Activated effector memory CD4-positive, alpha-beta T cell treated with Interleukin-2 at 50 U/mL for 16 hours (primary cell): ENCODE measurements at regions not wholly inside any gene's neighbourhood (a gene's known extent, or its start where the extent isn't known, plus 50 kb on each side); places are given as distances from the start of the nearest gene placed in this dataset.

Experiments
- DNase-seq: peaks from one replicate; pipeline ENCODE4 v3.0.0-alpha.2; 2020

GRCh38 chr10:129035052-129035827 is 431.8 kb upstream of the MGMT start:
- DNase-seq, result peak; percentile 28

GRCh38 chr10:129038522-129038921 is 428.5 kb upstream of the MGMT start:
- DNase-seq, result no peak

- DNase-seq, result no peak
Observed at GRCh38 chr10:129039406-129040370, 427.4 kb upstream of the MGMT start.

GRCh38 chr10:129040377-129040776 is 426.7 kb upstream of the MGMT start:
- DNase-seq, result no peak

- no peak for DNase-seq
Observed at GRCh38 chr10:129041916-129042315, 425.1 kb upstream of the MGMT start.

- no peak for DNase-seq
Observed at GRCh38 chr10:129042776-129043595, 424.1 kb upstream of the MGMT start.

- DNase-seq, result no peak
Observed at GRCh38 chr10:129043691-129044090, 423.4 kb upstream of the MGMT start.

- no peak for DNase-seq
Observed at GRCh38 chr10:129045599-129045998, 421.4 kb upstream of the MGMT start.

GRCh38 chr10:129046065-129046681 is 420.9 kb upstream of the MGMT start:
- no peak for DNase-seq

- no peak for DNase-seq
Observed at GRCh38 chr10:129046962-129047361, 420.1 kb upstream of the MGMT start.

- no peak for DNase-seq
Observed at GRCh38 chr10:129047600-129047999, 419.4 kb upstream of the MGMT start.

GRCh38 chr10:129048513-129048912 is 418.5 kb upstream of the MGMT start:
- no peak for DNase-seq

- no peak for DNase-seq
Observed at GRCh38 chr10:129049501-129049900, 417.5 kb upstream of the MGMT start.

- DNase-seq, result no peak
Observed at GRCh38 chr10:129055225-129055624, 411.8 kb upstream of the MGMT start.

GRCh38 chr10:129055986-129056385 is 411.1 kb upstream of the MGMT start:
- DNase-seq, result no peak

GRCh38 chr10:129056734-129057689 is 410.0 kb upstream of the MGMT start:
- no peak for DNase-seq

- peak; percentile 19 for DNase-seq
Observed at GRCh38 chr10:129057856-129058663, 409.0 kb upstream of the MGMT start.

- no peak for DNase-seq
Observed at GRCh38 chr10:129058664-129059155, 408.3 kb upstream of the MGMT start.

GRCh38 chr10:129059977-129060376 is 407.1 kb upstream of the MGMT start:
- DNase-seq, result no peak

- no peak for DNase-seq
Observed at GRCh38 chr10:129063212-129063611, 403.8 kb upstream of the MGMT start.
